IMR-90 (cell line): ENCODE measurements at regions not wholly inside any gene's neighbourhood (a gene's known extent, or its start where the extent isn't known, plus 50 kb on each side); places are given as distances from the start of the nearest gene placed in this dataset.

Experiments
- ATAC-seq: fragments of 200-7000 bp; cut with Tn5 transposase; 2 replicates; pipeline ENCODE4 v1.9.1; 2020; ENCODE audit warnings: low read depth, mild to moderate bottlenecking, moderate library complexity
- BruUV-seq: library from RNA; stranded (reverse); fragments of 400-500 nt; replicated peaks from 2 replicates; lab custom pipeline; 2021; lab: Mats Ljungman, UMichigan
- CTCF ChIA-PET: fragments of 300-600 bp; formaldehyde crosslinking; extraction: SDS; loops from one replicate; lab custom pipeline; 2021; ENCODE audit warnings: antibody characterized with exemption; lab: Yijun Ruan, JAX
- POLR2A ChIA-PET: fragments of 300-600 bp; sonication (Branson Sonifier 250); formaldehyde crosslinking; loops from one replicate; lab custom pipeline; 2022; ENCODE audit warnings: antibody characterized with exemption; ENCODE audit not compliant: unreplicated experiment; lab: Charles Lee
- DNase-seq: peaks from one replicate; pipeline ENCODE4 v3.0.0; 2013
- H2AFZ ChIP-seq: replicated peaks from 2 replicates; pipeline ENCODE3; 2013; ENCODE audit warnings: low read length, mild to moderate bottlenecking; ENCODE audit not compliant: poor library complexity
- H2AK5ac ChIP-seq: 2 replicates; pipeline ENCODE4 v1.6.1; 2013; ENCODE audit warnings: low read depth, low read length, inconsistent platforms
- H2AK9ac ChIP-seq: replicated peaks from 2 replicates; pipeline ENCODE3; 2013; ENCODE audit warnings: mild to moderate bottlenecking, low read depth, low read length, moderate library complexity; ENCODE audit not compliant: poor library complexity
- H2BK120ac ChIP-seq: 2 replicates; pipeline ENCODE4 v1.6.1; 2013; ENCODE audit warnings: low read depth, low read length, inconsistent platforms
- H2BK15ac ChIP-seq: 3 replicates; pipeline ENCODE4 v1.6.1; 2013; ENCODE audit warnings: low read depth, low read length, inconsistent platforms
- H2BK20ac ChIP-seq: 2 replicates; pipeline ENCODE4 v1.6.1; 2013; ENCODE audit warnings: low read depth, mild to moderate bottlenecking, inconsistent platforms, low read length, moderate library complexity
- H2BK5ac ChIP-seq: 2 replicates; pipeline ENCODE4 v1.6.1; 2013; ENCODE audit warnings: mild to moderate bottlenecking, low read depth, low read length, inconsistent platforms; ENCODE audit not compliant: poor library complexity, severe bottlenecking
- H3K14ac ChIP-seq: replicated peaks from 2 replicates; pipeline ENCODE4 v1.6.1; 2013; ENCODE audit warnings: low read depth, low read length, inconsistent platforms
- H3K18ac ChIP-seq: 2 replicates; pipeline ENCODE4 v1.6.1; 2013; ENCODE audit warnings: low read depth, low read length, control low read depth
- H3K23ac ChIP-seq: 2 replicates; pipeline ENCODE4 v1.6.1; 2013; ENCODE audit warnings: low read depth, low read length, inconsistent platforms
- H3K27ac ChIP-seq: 2 replicates; pipeline ENCODE4 v1.5.1; 2013; ENCODE audit warnings: mild to moderate bottlenecking, control low read depth, low read length; ENCODE audit not compliant: insufficient read depth
- H3K27me3 ChIP-seq: 2 replicates; pipeline ENCODE4 v1.6.1; 2013; ENCODE audit warnings: low read length; ENCODE audit not compliant: control insufficient read depth, insufficient read depth
- H3K36me3 ChIP-seq: 2 replicates; pipeline ENCODE4 v1.6.1; 2013; ENCODE audit warnings: low read length, mixed read lengths; ENCODE audit not compliant: control insufficient read depth, insufficient read depth
- H3K4ac ChIP-seq: 2 replicates; pipeline ENCODE4 v1.6.1; 2013; ENCODE audit warnings: low read depth, low read length, inconsistent platforms
- H3K4me1 ChIP-seq: 2 replicates; pipeline ENCODE4 v1.6.1; 2013; ENCODE audit warnings: low read length, mixed read lengths; ENCODE audit not compliant: control insufficient read depth, insufficient read depth
- H3K4me2 ChIP-seq: 2 replicates; pipeline ENCODE4 v1.6.1; 2013; ENCODE audit warnings: low read depth, mild to moderate bottlenecking, control low read depth, low read length, moderate library complexity
- H3K4me3 ChIP-seq: 2 replicates; pipeline ENCODE4 v1.5.1; 2013; ENCODE audit warnings: low read depth, mild to moderate bottlenecking, control low read depth, low read length, moderate library complexity; ENCODE audit not compliant: insufficient read depth
- H3K56ac ChIP-seq: 2 replicates; pipeline ENCODE4 v1.6.1; 2013; ENCODE audit warnings: low read length, inconsistent platforms; ENCODE audit not compliant: insufficient read depth; ENCODE audit errors: extremely low read depth
- H3K79me1 ChIP-seq, 2 experiments: 2 replicates each; pipeline ENCODE4 v1.6.1; 2013; ENCODE audit warnings: low read length in 2 of 2, inconsistent platforms in 1 of 2, low read depth in 1 of 2
- H3K9ac ChIP-seq: 2 replicates; pipeline ENCODE4 v1.6.1; 2013; ENCODE audit warnings: low read depth, low read length, control low read depth
- H3K9me1 ChIP-seq: 2 replicates; pipeline ENCODE4 v1.6.1; 2013; ENCODE audit warnings: low read length, inconsistent platforms; ENCODE audit not compliant: insufficient read depth
- H3K9me3 ChIP-seq: 2 replicates; pipeline ENCODE4 v1.6.1; 2013; ENCODE audit warnings: low read length; ENCODE audit not compliant: control insufficient read depth, insufficient read depth
- H4K20me1 ChIP-seq: 2 replicates; pipeline ENCODE4 v1.6.1; 2013; ENCODE audit warnings: low read length, inconsistent platforms; ENCODE audit not compliant: insufficient read depth
- H4K5ac ChIP-seq: 2 replicates; pipeline ENCODE4 v1.6.1; 2013; ENCODE audit warnings: mild to moderate bottlenecking, low read depth, low read length, control low read depth
- H4K8ac ChIP-seq, 2 experiments: 2 replicates each; pipeline ENCODE4 v1.6.1; 2013; ENCODE audit warnings: low read depth in 2 of 2, low read length in 2 of 2, control low read depth in 1 of 2, inconsistent platforms in 1 of 2
- H4K91ac ChIP-seq: 2 replicates; pipeline ENCODE4 v1.6.1; 2013; ENCODE audit warnings: low read depth, low read length, inconsistent platforms; ENCODE audit not compliant: insufficient read depth
- CEBPB ChIP-seq: IDR thresholded peaks from 2 replicates; pipeline ENCODE4 v1.6.1; 2012; ENCODE audit warnings: low read depth, low read length, improper control_type of control experiment
- ELK1 ChIP-seq: fragments of 150-350 bp; IDR thresholded peaks from 2 replicates; pipeline ENCODE4 v1.6.1; 2016; ENCODE audit warnings: low read depth, mild to moderate bottlenecking, low read length, moderate library complexity, borderline replicate concordance
- FOS ChIP-seq: fragments of 150-350 bp; IDR thresholded peaks from 2 replicates; pipeline ENCODE4 v1.6.1; 2016; ENCODE audit warnings: low read depth, low read length
- MAFK ChIP-seq: IDR thresholded peaks from 2 replicates; pipeline ENCODE4 v1.6.1; 2012; ENCODE audit warnings: low read depth, low read length, improper control_type of control experiment
- MAZ ChIP-seq: IDR thresholded peaks from 2 replicates; pipeline ENCODE4 v1.6.1; 2012; ENCODE audit warnings: low read depth, mild to moderate bottlenecking, low read length, improper control_type of control experiment, moderate library complexity, borderline replicate concordance
- RAD21 ChIP-seq: IDR thresholded peaks from 2 replicates; pipeline ENCODE4 v1.6.1; 2012; ENCODE audit warnings: low read length, improper control_type of control experiment
- RFX5 ChIP-seq: IDR thresholded peaks from 2 replicates; pipeline ENCODE4 v1.8.0; 2012; ENCODE audit warnings: low read depth, mild to moderate bottlenecking, low read length, moderate library complexity
- SMC3 ChIP-seq: fragments of 150-350 bp; IDR thresholded peaks from 2 replicates; pipeline ENCODE4 v1.6.1; 2016; ENCODE audit warnings: low read depth, mild to moderate bottlenecking, antibody characterized with exemption, low read length, moderate library complexity
- USF2 ChIP-seq: fragments of 150-350 bp; IDR thresholded peaks from 2 replicates; pipeline ENCODE4 v1.6.1; 2017; ENCODE audit warnings: mild to moderate bottlenecking, antibody characterized with exemption, low read length, low read depth
- dilution Hi-C: fragments of 300-500 bp; cut with HindIII; formaldehyde crosslinking; loops from one replicate; pipeline ENCODE4 v1.14.3; 2018; ENCODE audit warnings: low sequenced_read_pairs; ENCODE audit not compliant: unreplicated experiment
- in situ Hi-C: fragments of 300-500 bp; cut with MboI; formaldehyde crosslinking; loops from 3 replicates; pipeline ENCODE4 v1.14.3; 2019; ENCODE audit warnings: low sequenced_read_pairs, inconsistent platforms, mixed read lengths
- intact Hi-C: fragments of 100-400 bp; cut with micrococcal nuclease; formaldehyde crosslinking; loops from 2 replicates; pipeline ENCODE4 v1.10.0; 2022

GRCh38 chr5:28561522-28561921, 1523.1 kb upstream of the CDH9 start:
- no peak overlapping the region for H4K91ac ChIP-seq
- no peaks in the 10 kb centered on the region for H3K79me1 ChIP-seq
- no peak overlapping the region for H3K4me3 ChIP-seq
- H2BK20ac ChIP-seq = no peak overlapping the region
- no TSS peak for BruUV-seq
- no peak overlapping the region for H3K4me2 ChIP-seq
- H2AK5ac ChIP-seq = no peak overlapping the region
- H3K4me1 ChIP-seq = no peaks in the 10 kb centered on the region
- H3K27me3 ChIP-seq = no peaks in the 10 kb centered on the region
- dilution Hi-C loops = no loop called here
- no peak overlapping the region for H4K8ac ChIP-seq
- no peak overlapping the region for H3K14ac ChIP-seq
- no peak overlapping the region for H2BK15ac ChIP-seq
- H2AK9ac ChIP-seq = no peak overlapping the region
- no peak overlapping the region for H2AFZ ChIP-seq
- ChIA-PET POLR2A (no interaction called here), CTCF (no interaction called here)
- no peaks in the 10 kb centered on the region for H4K20me1 ChIP-seq
- H2BK120ac ChIP-seq = no peak overlapping the region
- in situ Hi-C loops = no loop called here
- no peak overlapping the region for H3K23ac ChIP-seq
- ATAC-seq = no peak
- TF ChIP-seq MAZ (no peak), CEBPB (no peak), RAD21 (no peak), SMC3 (no peak), MAFK (no peak), RFX5 (no peak), ELK1 (no peak), FOS (no peak), USF2 (no peak)
- no peaks in the 10 kb centered on the region for H3K9me1 ChIP-seq
- no peak overlapping the region for H3K27ac ChIP-seq
- H3K36me3 ChIP-seq = no peaks in the 10 kb centered on the region
- no peak overlapping the region for H3K4ac ChIP-seq
- H4K5ac ChIP-seq = no peak overlapping the region
- intact Hi-C loops = no loop called here
- no peak overlapping the region for H3K56ac ChIP-seq
- H3K18ac ChIP-seq = no peak overlapping the region
- no peak overlapping the region for H2BK5ac ChIP-seq
- H3K9ac ChIP-seq = no peak overlapping the region
- H3K9me3 ChIP-seq = peaks cover 11% of the 10 kb centered on the region; the same call in 1 of the 2 replicates
- no peak for DNase-seq
